HEK293 (cell line): ENCODE measurements at regions not wholly inside any gene's neighbourhood (a gene's known extent, or its start where the extent isn't known, plus 50 kb on each side); places are given as distances from the start of the nearest gene placed in this dataset.

Experiments used
- CTCF ChIA-PET: fragments of 350-600 bp; formaldehyde crosslinking; extraction: SDS; loops from one replicate; lab custom pipeline; 2021; ENCODE audit warnings: antibody characterized with exemption; lab: Yijun Ruan, JAX
- POLR2A ChIA-PET: fragments of 300-600 bp; formaldehyde crosslinking; extraction: SDS; loops from one replicate; lab custom pipeline; 2020; ENCODE audit warnings: antibody characterized with exemption, inconsistent platforms; lab: Yijun Ruan, JAX
- H3K27ac ChIP-seq: fragments of 200-500 bp; sonication (Bioruptor generic); 2 replicates; pipeline ENCODE4 v1.5.1; 2014; ENCODE audit warnings: low read depth, low read length, control low read depth, inconsistent platforms; ENCODE audit errors: extremely low read depth
- H3K36me3 ChIP-seq, 2 experiments: fragments of 200-500 bp in 1 of 2; sonication (Bioruptor generic) in 1 of 2; 1 replicate in 1 of 2; 2 replicates in 1 of 2; pipeline ENCODE4 v1.5.1; 2014 to 2017; ENCODE audit warnings: inconsistent platforms in 2 of 2, low read length in 2 of 2; ENCODE audit not compliant: control insufficient read depth in 2 of 2, insufficient read depth in 1 of 2
- H3K4me1 ChIP-seq: fragments of 200-500 bp; sonication (Bioruptor generic); 2 replicates; pipeline ENCODE4 v1.5.1; 2014; ENCODE audit warnings: mild to moderate bottlenecking, low read length, inconsistent platforms; ENCODE audit not compliant: control insufficient read depth, insufficient read depth
- H3K4me3 ChIP-seq: 2 replicates; pipeline ENCODE4 v1.5.1; 2011; ENCODE audit warnings: low read depth, mild to moderate bottlenecking, control low read depth, low read length, moderate library complexity
- H3K9me3 ChIP-seq: fragments of 200-500 bp; sonication (Bioruptor generic); 2 replicates; pipeline ENCODE4 v1.5.1; 2014; ENCODE audit warnings: low read depth, low read length, inconsistent platforms; ENCODE audit not compliant: control insufficient read depth, insufficient read depth
- GLI2 ChIP-seq: fragments of 450-650 bp; formaldehyde crosslinking; IDR thresholded peaks from 2 replicates; pipeline ENCODE4; 2017; ENCODE audit warnings: missing biosample characterization, missing genetic modification characterization, low read depth, borderline replicate concordance
- GLIS2 ChIP-seq: fragments of 450-650 bp; formaldehyde crosslinking; IDR thresholded peaks from 2 replicates; pipeline ENCODE4 v1.5.1; 2016; ENCODE audit warnings: missing biosample characterization, missing genetic modification characterization
- INSM2 ChIP-seq: fragments of 450-650 bp; formaldehyde crosslinking; IDR thresholded peaks from 2 replicates; pipeline ENCODE4 v1.5.1; 2016; ENCODE audit warnings: missing biosample characterization, missing genetic modification characterization
- KLF8 ChIP-seq: fragments of 450-650 bp; formaldehyde crosslinking; IDR thresholded peaks from 2 replicates; pipeline ENCODE4 v1.5.1; 2016; ENCODE audit warnings: missing biosample characterization, missing genetic modification characterization
- REPIN1 ChIP-seq: fragments of 450-650 bp; formaldehyde crosslinking; IDR thresholded peaks from 2 replicates; pipeline ENCODE4 v1.5.1; 2017; ENCODE audit warnings: missing biosample characterization, missing genetic modification characterization, low read depth
- SETDB1 ChIP-seq: IDR thresholded peaks from one replicate; pipeline ENCODE4 v1.6.1; 2017; ENCODE audit warnings: mild to moderate bottlenecking, low read length, moderate library complexity, mixed read lengths; ENCODE audit not compliant: insufficient read length
- ZBTB17 ChIP-seq: fragments of 450-650 bp; formaldehyde crosslinking; IDR thresholded peaks from 2 replicates; pipeline ENCODE4 v1.5.1; 2016; ENCODE audit warnings: missing biosample characterization, missing genetic modification characterization
- ZBTB48 ChIP-seq: fragments of 450-650 bp; formaldehyde crosslinking; IDR thresholded peaks from 2 replicates; pipeline ENCODE4 v1.5.1; 2016; ENCODE audit warnings: missing biosample characterization, missing genetic modification characterization
- ZBTB7A ChIP-seq: fragments of 450-650 bp; formaldehyde crosslinking; IDR thresholded peaks from 2 replicates; pipeline ENCODE4 v1.5.1; 2016; ENCODE audit warnings: low read depth, missing biosample characterization, missing genetic modification characterization
- ZFP69B ChIP-seq: fragments of 450-650 bp; formaldehyde crosslinking; IDR thresholded peaks from 2 replicates; pipeline ENCODE4 v1.5.1; 2016; ENCODE audit warnings: missing biosample characterization, missing genetic modification characterization
- ZNF114 ChIP-seq: fragments of 450-650 bp; formaldehyde crosslinking; IDR thresholded peaks from 2 replicates; pipeline ENCODE4 v1.5.0; 2017; ENCODE audit warnings: missing biosample characterization, missing genetic modification characterization
- ZNF121 ChIP-seq: fragments of 450-650 bp; formaldehyde crosslinking; IDR thresholded peaks from 2 replicates; pipeline ENCODE4 v1.5.1; 2016; ENCODE audit warnings: missing biosample characterization, missing genetic modification characterization
- ZNF214 ChIP-seq: fragments of 450-650 bp; formaldehyde crosslinking; IDR thresholded peaks from 2 replicates; pipeline ENCODE4 v1.5.1; 2017; ENCODE audit warnings: missing biosample characterization, mild to moderate bottlenecking, missing genetic modification characterization, borderline replicate concordance
- ZNF362 ChIP-seq: fragments of 450-650 bp; formaldehyde crosslinking; IDR thresholded peaks from 2 replicates; pipeline ENCODE4 v1.5.1; 2016; ENCODE audit warnings: missing biosample characterization, missing genetic modification characterization
- ZNF391 ChIP-seq: fragments of 450-650 bp; formaldehyde crosslinking; IDR thresholded peaks from 2 replicates; pipeline ENCODE4 v1.5.1; 2016; ENCODE audit warnings: low read depth, missing biosample characterization, missing genetic modification characterization, borderline replicate concordance
- ZNF416 ChIP-seq: fragments of 450-650 bp; formaldehyde crosslinking; IDR thresholded peaks from 2 replicates; pipeline ENCODE4 v1.5.1; 2016; ENCODE audit warnings: missing biosample characterization, missing genetic modification characterization
- ZNF548 ChIP-seq: fragments of 450-650 bp; formaldehyde crosslinking; IDR thresholded peaks from 2 replicates; pipeline ENCODE4 v1.5.1; 2016; ENCODE audit warnings: missing biosample characterization, missing genetic modification characterization
- ZNF585B ChIP-seq: fragments of 450-650 bp; formaldehyde crosslinking; IDR thresholded peaks from 2 replicates; pipeline ENCODE4 v1.5.1; 2016; ENCODE audit warnings: missing biosample characterization, missing genetic modification characterization
- ZNF621 ChIP-seq: fragments of 450-650 bp; formaldehyde crosslinking; IDR thresholded peaks from 2 replicates; pipeline ENCODE4 v1.5.1; 2017; ENCODE audit warnings: missing biosample characterization, missing genetic modification characterization
- ZNF658 ChIP-seq: fragments of 450-650 bp; formaldehyde crosslinking; IDR thresholded peaks from 2 replicates; pipeline ENCODE4; 2016; ENCODE audit warnings: missing biosample characterization, missing genetic modification characterization
- ZNF670 ChIP-seq: fragments of 450-650 bp; formaldehyde crosslinking; IDR thresholded peaks from 2 replicates; pipeline ENCODE4 v1.5.1; 2016; ENCODE audit warnings: missing biosample characterization, missing genetic modification characterization, low read depth
- ZNF785 ChIP-seq: fragments of 450-650 bp; formaldehyde crosslinking; IDR thresholded peaks from 2 replicates; pipeline ENCODE4 v1.5.1; 2016; ENCODE audit warnings: missing biosample characterization, missing genetic modification characterization
- ZSCAN23 ChIP-seq: fragments of 450-650 bp; formaldehyde crosslinking; IDR thresholded peaks from 2 replicates; pipeline ENCODE4 v1.5.1; 2016; ENCODE audit warnings: missing biosample characterization, missing genetic modification characterization
- TF ChIP-seq, protein P1 (sequence below): fragments of 450-650 bp; formaldehyde crosslinking; IDR thresholded peaks from 2 replicates; pipeline ENCODE4 v1.5.1; 2016; ENCODE audit warnings: missing biosample characterization, missing genetic modification characterization
- TF ChIP-seq, protein P2 (sequence below): sonication (generic); formaldehyde crosslinking; IDR thresholded peaks from 2 replicates; pipeline ENCODE4 v1.8.1; 2022; ENCODE audit warnings: mild to moderate bottlenecking, moderate library complexity, missing genetic modification reagents
- TF ChIP-seq, protein P3 (sequence below): fragments of 450-650 bp; formaldehyde crosslinking; IDR thresholded peaks from 2 replicates; pipeline ENCODE4 v1.5.1; 2016; ENCODE audit warnings: missing biosample characterization, missing genetic modification characterization
- TF ChIP-seq, protein P4 (sequence below): fragments of 450-650 bp; formaldehyde crosslinking; IDR thresholded peaks from 2 replicates; pipeline ENCODE4; 2016; ENCODE audit warnings: missing biosample characterization, missing genetic modification characterization

GRCh38 chr1:194159941-194160340 lies 973.5 kb upstream of the B3GALT2 start:
- Histone ChIP-seq H3K4me1 (no peaks in the 10 kb centered on the region), H3K27ac (no peak overlapping the region), H3K9me3 (no peaks in the 10 kb centered on the region; the same call in 1 of the 2 replicates), H3K4me3 (no peak overlapping the region), H3K36me3 (no peaks in the 10 kb centered on the region)
- no peak for TF ChIP-seq ZNF670 (tag by site-specific recombination)
- no peak for TF ChIP-seq ZNF548 (tag by site-specific recombination)
- no peak for TF ChIP-seq ZNF585B (tag by site-specific recombination)
- no peak for TF ChIP-seq GLI2 (tag by site-specific recombination)
- no peak for TF ChIP-seq ZNF658
- no peak for TF ChIP-seq ZNF785 (tag by site-specific recombination)
- no peak for TF ChIP-seq KLF8 (tag by site-specific recombination)
- TF ChIP-seq ZSCAN23 (tag by site-specific recombination) = no peak
- TF ChIP-seq ZNF621 (tag by site-specific recombination) = no peak
- no peak for TF ChIP-seq REPIN1 (tag by site-specific recombination)
- TF ChIP-seq, protein P1, sequence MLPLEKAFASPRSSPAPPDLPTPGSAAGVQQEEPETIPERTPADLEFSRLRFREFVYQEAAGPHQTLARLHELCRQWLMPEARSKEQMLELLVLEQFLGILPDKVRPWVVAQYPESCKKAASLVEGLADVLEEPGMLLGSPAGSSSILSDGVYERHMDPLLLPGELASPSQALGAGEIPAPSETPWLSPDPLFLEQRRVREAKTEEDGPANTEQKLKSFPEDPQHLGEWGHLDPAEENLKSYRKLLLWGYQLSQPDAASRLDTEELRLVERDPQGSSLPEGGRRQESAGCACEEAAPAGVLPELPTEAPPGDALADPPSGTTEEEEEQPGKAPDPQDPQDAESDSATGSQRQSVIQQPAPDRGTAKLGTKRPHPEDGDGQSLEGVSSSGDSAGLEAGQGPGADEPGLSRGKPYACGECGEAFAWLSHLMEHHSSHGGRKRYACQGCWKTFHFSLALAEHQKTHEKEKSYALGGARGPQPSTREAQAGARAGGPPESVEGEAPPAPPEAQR (tag by site-specific recombination) = no peak
- CTCF ChIA-PET = interaction anchor here (0.7 kb wide), 2 partner anchors 1449 to 1567 kb away, joined by 3 to 5 read pairs; no protein-coding TSS in a partner anchor
- POLR2A ChIA-PET = no interaction called here

GRCh38 chr1:194155962-194156361 lies 969.5 kb upstream of the B3GALT2 start:
- TF ChIP-seq ZNF214 = no peak
- no peak for TF ChIP-seq GLIS2 (tag by site-specific recombination)
- no peak for TF ChIP-seq ZNF114 (tag by site-specific recombination)
- TF ChIP-seq ZBTB48 (tag by site-specific recombination) = no peak
- no peak for TF ChIP-seq ZNF121 (tag by site-specific recombination)
- TF ChIP-seq ZBTB17 = no peak
- TF ChIP-seq ZFP69B (tag by site-specific recombination) = no peak
- TF ChIP-seq, protein P2, sequence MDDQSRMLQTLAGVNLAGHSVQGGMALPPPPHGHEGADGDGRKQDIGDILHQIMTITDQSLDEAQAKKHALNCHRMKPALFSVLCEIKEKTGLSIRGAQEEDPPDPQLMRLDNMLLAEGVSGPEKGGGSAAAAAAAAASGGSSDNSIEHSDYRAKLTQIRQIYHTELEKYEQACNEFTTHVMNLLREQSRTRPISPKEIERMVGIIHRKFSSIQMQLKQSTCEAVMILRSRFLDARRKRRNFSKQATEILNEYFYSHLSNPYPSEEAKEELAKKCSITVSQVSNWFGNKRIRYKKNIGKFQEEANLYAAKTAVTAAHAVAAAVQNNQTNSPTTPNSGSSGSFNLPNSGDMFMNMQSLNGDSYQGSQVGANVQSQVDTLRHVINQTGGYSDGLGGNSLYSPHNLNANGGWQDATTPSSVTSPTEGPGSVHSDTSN (CRISPR knock-in tag) = no peak
- no peak for TF ChIP-seq ZNF391 (tag by site-specific recombination)
- no peak for TF ChIP-seq ZNF658
- ChIA-PET POLR2A (no interaction called here), CTCF (no interaction called here)
- Histone ChIP-seq H3K9me3 (no peaks in the 10 kb centered on the region; the same call in 1 of the 2 replicates), H3K36me3 (no peaks in the 10 kb centered on the region), H3K4me1 (no peaks in the 10 kb centered on the region), H3K4me3 (no peak overlapping the region), H3K27ac (no peak overlapping the region)

DNA sequence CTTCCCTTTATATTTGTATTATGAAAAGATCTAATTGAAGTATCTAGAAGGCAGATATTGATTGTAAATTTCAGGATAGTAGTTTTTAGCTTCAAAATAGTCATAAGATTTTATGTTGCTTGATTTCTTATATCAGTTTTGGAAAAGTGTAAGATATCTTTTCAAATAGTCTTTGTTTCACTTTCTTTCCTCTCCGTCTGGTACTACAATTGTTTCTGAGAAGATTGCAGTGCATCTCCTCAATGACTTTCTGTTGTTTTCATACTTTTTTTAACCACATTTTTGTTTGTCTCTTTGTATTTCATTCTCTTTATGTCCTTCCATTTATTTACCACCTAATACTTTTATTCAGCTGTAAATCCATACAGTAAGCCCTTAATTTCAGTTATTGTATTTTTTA lies 964.6 kb upstream of the B3GALT2 start:
- TF ChIP-seq INSM2 (no peak), ZBTB48 (tag by site-specific recombination) (no peak), ZNF416 (no peak), ZNF362 (tag by site-specific recombination) (no peak), SETDB1 (no peak), ZBTB7A (no peak)
- TF ChIP-seq, protein P3, sequence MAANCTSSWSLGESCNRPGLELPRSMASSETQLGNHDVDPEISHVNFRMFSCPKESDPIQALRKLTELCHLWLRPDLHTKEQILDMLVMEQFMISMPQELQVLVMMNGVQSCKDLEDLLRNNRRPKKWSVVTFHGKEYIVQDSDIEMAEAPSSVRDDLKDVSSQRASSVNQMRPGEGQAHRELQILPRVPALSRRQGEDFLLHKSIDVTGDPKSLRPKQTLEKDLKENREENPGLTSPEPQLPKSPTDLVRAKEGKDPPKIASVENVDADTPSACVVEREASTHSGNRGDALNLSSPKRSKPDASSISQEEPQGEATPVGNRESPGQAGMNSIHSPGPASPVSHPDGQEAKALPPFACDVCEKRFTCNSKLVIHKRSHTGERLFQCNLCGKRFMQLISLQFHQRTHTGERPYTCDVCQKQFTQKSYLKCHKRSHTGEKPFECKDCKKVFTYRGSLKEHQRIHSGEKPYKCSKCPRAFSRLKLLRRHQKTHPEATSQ (tag by site-specific recombination) = no peak
- TF ChIP-seq, protein P4, sequence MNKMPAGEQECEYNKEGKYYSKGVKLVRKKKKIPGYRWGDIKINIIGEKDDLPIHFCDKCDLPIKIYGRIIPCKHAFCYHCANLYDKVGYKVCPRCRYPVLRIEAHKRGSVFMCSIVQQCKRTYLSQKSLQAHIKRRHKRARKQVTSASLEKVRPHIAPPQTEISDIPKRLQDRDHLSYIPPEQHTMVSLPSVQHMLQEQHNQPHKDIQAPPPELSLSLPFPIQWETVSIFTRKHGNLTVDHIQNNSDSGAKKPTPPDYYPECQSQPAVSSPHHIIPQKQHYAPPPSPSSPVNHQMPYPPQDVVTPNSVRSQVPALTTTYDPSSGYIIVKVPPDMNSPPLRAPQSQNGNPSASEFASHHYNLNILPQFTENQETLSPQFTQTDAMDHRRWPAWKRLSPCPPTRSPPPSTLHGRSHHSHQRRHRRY (tag by site-specific recombination) = no peak
- ChIA-PET POLR2A (no interaction called here), CTCF (no interaction called here)
- H3K27ac ChIP-seq = no peak overlapping the region
- H3K4me3 ChIP-seq = no peak overlapping the region
- no peaks in the 10 kb centered on the region for H3K9me3 ChIP-seq
- no peaks in the 10 kb centered on the region for H3K36me3 ChIP-seq
- H3K4me1 ChIP-seq = no peaks in the 10 kb centered on the region
